GM12878 (cell line): ENCODE measurements at regions not wholly inside any gene's neighbourhood (a gene's known extent, or its start where the extent isn't known, plus 50 kb on each side); places are given as distances from the start of the nearest gene placed in this dataset.

Experiments
- ATAC-seq: fragments of 200-7000 bp; cut with Tn5 transposase; 3 replicates; pipeline ENCODE4 v1.9.1; 2020; ENCODE audit warnings: mild to moderate bottlenecking, moderate library complexity
- BruUV-seq: library from RNA; stranded (reverse); fragments of 400-500 nt; replicated peaks from 2 replicates; lab custom pipeline; 2021; lab: Mats Ljungman, UMichigan
- CTCF ChIA-PET: fragments of 300-600 bp; sonication (Branson Sonifier 250); formaldehyde crosslinking; extraction: SDS; loops from one replicate; lab custom pipeline; 2021; ENCODE audit warnings: inconsistent platforms; lab: Yijun Ruan, JAX
- POLR2A ChIA-PET: fragments of 350-600 bp; formaldehyde crosslinking; extraction: SDS; loops from one replicate; lab custom pipeline; 2021; ENCODE audit warnings: inconsistent platforms; lab: Charles Lee
- RAD21 ChIA-PET: fragments of 300-600 bp; sonication (Branson Sonifier 250); formaldehyde crosslinking; loops from one replicate; lab custom pipeline; 2023; ENCODE audit warnings: antibody characterized with exemption; ENCODE audit not compliant: unreplicated experiment; lab: Charles Lee
- SMC1A ChIA-PET: fragments of 300-600 bp; sonication (Branson Sonifier 250); formaldehyde crosslinking; loops from one replicate; lab custom pipeline; 2023; ENCODE audit not compliant: unreplicated experiment, uncharacterized antibody; lab: Charles Lee
- DNase-seq: peaks from one replicate; pipeline ENCODE4 v3.0.0-alpha.2; 2011; ENCODE audit warnings: low read depth, low spot score
- FAIRE-seq: peaks from 3 replicates; lab custom pipeline; 2011; peaks lifted over from hg19 to GRCh38; lab: Jason Lieb, UNC
- H2AFZ ChIP-seq: 2 replicates; pipeline ENCODE4 v1.6.0; 2011; ENCODE audit warnings: low read depth, low read length, control low read depth; ENCODE audit not compliant: control insufficient read depth
- H3K27ac ChIP-seq: 2 replicates; pipeline ENCODE4 v1.5.1; 2011; ENCODE audit warnings: control low read depth; ENCODE audit not compliant: control insufficient read depth, insufficient read depth
- H3K27me3 ChIP-seq, 2 experiments: replicated peaks in 1 of 2; 2 replicates each; pipeline versions ENCODE4 v1.6.0 to v1.6.1; 2011; ENCODE audit warnings: low read length in 1 of 2; ENCODE audit not compliant: control insufficient read depth in 2 of 2, insufficient read depth in 2 of 2
- H3K36me3 ChIP-seq, 2 experiments: 2 replicates each; pipeline ENCODE4 v1.5.1; 2011; ENCODE audit warnings: low read length in 1 of 2; ENCODE audit not compliant: control insufficient read depth in 2 of 2, insufficient read depth in 2 of 2
- H3K4me1 ChIP-seq: 2 replicates; pipeline ENCODE4 v1.6.1; 2011; ENCODE audit warnings: mild to moderate bottlenecking, low read length, moderate library complexity, mixed read lengths; ENCODE audit not compliant: control insufficient read depth, insufficient read depth
- H3K4me2 ChIP-seq: 2 replicates; pipeline ENCODE4 v1.6.0; 2011; ENCODE audit warnings: control low read depth; ENCODE audit not compliant: control insufficient read depth, insufficient read depth
- H3K4me3 ChIP-seq: fragments of 200-600 bp; sonication (generic); 2 replicates; pipeline ENCODE4 v1.5.1; 2016
- H3K79me2 ChIP-seq: 2 replicates; pipeline ENCODE4 v1.6.0; 2011; ENCODE audit warnings: low read length; ENCODE audit not compliant: control insufficient read depth, insufficient read depth
- H3K9ac ChIP-seq: 2 replicates; pipeline ENCODE4 v1.8.0; 2011; ENCODE audit warnings: low read length, control low read depth, mixed read lengths; ENCODE audit not compliant: control insufficient read depth, insufficient read depth
- H3K9me3 ChIP-seq: replicated peaks from 3 replicates; pipeline ENCODE4 v1.5.1; 2011; ENCODE audit warnings: mild to moderate bottlenecking, low read length; ENCODE audit not compliant: control insufficient read depth, insufficient read depth
- H4K20me1 ChIP-seq: 2 replicates; pipeline ENCODE4 v1.6.0; 2011; ENCODE audit not compliant: control insufficient read depth, insufficient read depth
- BACH1 ChIP-seq: fragments of 450-650 bp; IDR thresholded peaks from 2 replicates; pipeline ENCODE4 v1.6.1; 2017; ENCODE audit warnings: mild to moderate bottlenecking, borderline replicate concordance
- CBX3 ChIP-seq: fragments of 200-600 bp; sonication (generic); IDR thresholded peaks from 2 replicates; pipeline ENCODE4 v1.6.1; 2016; ENCODE audit warnings: low read depth, borderline replicate concordance
- CHD4 ChIP-seq: fragments of 200-600 bp; sonication (generic); IDR thresholded peaks from 2 replicates; pipeline ENCODE4 v1.6.1; 2016; ENCODE audit warnings: mild to moderate bottlenecking
- CREM ChIP-seq: IDR thresholded peaks from 2 replicates; pipeline ENCODE4 v1.6.1; 2014; ENCODE audit warnings: antibody characterized with exemption, low read depth
- EZH2 ChIP-seq: IDR thresholded peaks from 2 replicates; pipeline ENCODE4 v1.6.1; 2012; ENCODE audit warnings: low read depth, mild to moderate bottlenecking, control low read depth, inconsistent platforms, low read length, borderline replicate concordance; ENCODE audit not compliant: control insufficient read depth
- FOXM1 ChIP-seq: IDR thresholded peaks from 2 replicates; pipeline ENCODE4 v1.6.1; 2012; ENCODE audit warnings: low read depth, mild to moderate bottlenecking, inconsistent platforms, low read length, moderate library complexity
- HDAC2 ChIP-seq: fragments of 200-600 bp; sonication (generic); IDR thresholded peaks from 2 replicates; pipeline ENCODE4 v1.6.1; 2017
- KLF5 ChIP-seq: fragments of 450-650 bp; IDR thresholded peaks from 2 replicates; pipeline ENCODE4 v1.6.1; 2014; ENCODE audit warnings: mild to moderate bottlenecking; ENCODE audit not compliant: partially characterized antibody
- MEF2A ChIP-seq: IDR thresholded peaks from 2 replicates; pipeline ENCODE4 v1.6.1; 2011; ENCODE audit warnings: low read depth, mild to moderate bottlenecking, low read length, moderate library complexity; ENCODE audit not compliant: insufficient read depth
- NRF1 ChIP-seq: conservative IDR thresholded peaks from 2 replicates; pipeline ENCODE4 v1.6.1; 2011; ENCODE audit warnings: mild to moderate bottlenecking, low read depth, low read length, improper control_type of control experiment
- SMC3 ChIP-seq: IDR thresholded peaks from 2 replicates; pipeline ENCODE4 v1.6.1; 2011; ENCODE audit warnings: low read length, improper control_type of control experiment, borderline replicate concordance
- ZSCAN29 ChIP-seq: fragments of 450-650 bp; IDR thresholded peaks from 2 replicates; pipeline ENCODE4 v1.6.1; 2017; ENCODE audit warnings: mild to moderate bottlenecking, moderate library complexity
- WGBS: methylation state at CpG from one replicate; pipeline ENCODE4 v1.1.6; 2016; ENCODE audit warnings: low lambda C conversion rate; ENCODE audit not compliant: insufficient replicate concordance, insufficient coverage; ENCODE audit errors: missing lambda C conversion rate; 5-methylcytosine and 5-hydroxymethylcytosine counted together
- in situ Hi-C: fragments of 300-500 bp; cut with MboI; formaldehyde crosslinking; loops from 9 replicates; pipeline ENCODE4 v1.14.3; 2018; ENCODE audit warnings: mixed read lengths
- intact Hi-C: fragments of 100-400 bp; cut with micrococcal nuclease; formaldehyde crosslinking; loops from one replicate; pipeline ENCODE4 v1.14.2; 2022; ENCODE audit not compliant: unreplicated experiment
- TF ChIP-seq, protein P1 (sequence below): fragments of 450-650 bp; formaldehyde crosslinking; IDR thresholded peaks from 2 replicates; pipeline ENCODE4 v1.5.0; 2022; ENCODE audit warnings: mild to moderate bottlenecking, missing genetic modification characterization
- TF ChIP-seq, protein P2 (sequence below): IDR thresholded peaks from 2 replicates; pipeline ENCODE4 v1.6.1; 2011; ENCODE audit warnings: mild to moderate bottlenecking, low read depth, low read length, moderate library complexity; ENCODE audit not compliant: insufficient replicate concordance
- TF ChIP-seq, protein P3 (sequence below): fragments of 450-650 bp; IDR thresholded peaks from 2 replicates; pipeline ENCODE4 v1.6.1; 2016; ENCODE audit warnings: mild to moderate bottlenecking

DNA sequence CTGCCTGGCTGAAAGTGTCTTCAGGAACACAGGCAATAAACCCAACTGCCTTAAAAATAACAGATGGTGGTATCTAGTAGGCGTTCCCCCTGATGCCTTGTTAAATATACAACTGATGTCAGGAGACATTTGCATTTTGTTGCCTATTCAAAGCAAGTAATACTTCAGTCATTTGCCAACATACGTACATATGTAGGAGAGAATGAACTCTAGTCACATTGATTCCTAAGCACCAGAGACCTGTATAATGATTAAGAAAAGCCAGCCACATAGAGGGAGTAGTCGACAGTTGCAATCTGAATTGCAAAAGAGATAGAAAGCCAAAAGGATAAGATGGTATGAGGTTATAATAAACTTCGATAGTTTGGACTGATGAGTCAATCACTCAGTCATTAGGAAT is 191.0 kb upstream of the EMCN start:
- no peaks in the 10 kb centered on the region for H3K79me2 ChIP-seq
- FAIRE-seq (no peak), ATAC-seq (no peak), DNase-seq (no peak)
- intact Hi-C loops, result no loop called here
- no TSS peak for BruUV-seq
- CTCF ChIA-PET, result no interaction called here
- no peak overlapping the region for H3K4me2 ChIP-seq
- in situ Hi-C loops, result no loop called here
- RAD21 ChIA-PET, result no interaction called here
- no peaks in the 10 kb centered on the region for H3K27me3 ChIP-seq
- POLR2A ChIA-PET, result no interaction called here
- H3K4me3 ChIP-seq, result no peak overlapping the region
- no peaks in the 10 kb centered on the region for H3K4me1 ChIP-seq
- H2AFZ ChIP-seq, result no peak overlapping the region
- SMC1A ChIA-PET, result no interaction called here
- H3K9me3 ChIP-seq, result no peaks in the 10 kb centered on the region
- no peaks in the 10 kb centered on the region for H3K36me3 ChIP-seq
- H4K20me1 ChIP-seq, result no peaks in the 10 kb centered on the region
- H3K27ac ChIP-seq, result no peak overlapping the region
- H3K9ac ChIP-seq, result no peak overlapping the region
- TF ChIP-seq KLF5 (no peak), SMC3 (no peak), BACH1 (no peak), FOXM1 (no peak), ZSCAN29 (no peak), NRF1 (no peak), EZH2 (no peak), CHD4 (no peak), MEF2A (no peak), CBX3 (no peak), CREM (no peak), HDAC2 (no peak)
- TF ChIP-seq, protein P1, sequence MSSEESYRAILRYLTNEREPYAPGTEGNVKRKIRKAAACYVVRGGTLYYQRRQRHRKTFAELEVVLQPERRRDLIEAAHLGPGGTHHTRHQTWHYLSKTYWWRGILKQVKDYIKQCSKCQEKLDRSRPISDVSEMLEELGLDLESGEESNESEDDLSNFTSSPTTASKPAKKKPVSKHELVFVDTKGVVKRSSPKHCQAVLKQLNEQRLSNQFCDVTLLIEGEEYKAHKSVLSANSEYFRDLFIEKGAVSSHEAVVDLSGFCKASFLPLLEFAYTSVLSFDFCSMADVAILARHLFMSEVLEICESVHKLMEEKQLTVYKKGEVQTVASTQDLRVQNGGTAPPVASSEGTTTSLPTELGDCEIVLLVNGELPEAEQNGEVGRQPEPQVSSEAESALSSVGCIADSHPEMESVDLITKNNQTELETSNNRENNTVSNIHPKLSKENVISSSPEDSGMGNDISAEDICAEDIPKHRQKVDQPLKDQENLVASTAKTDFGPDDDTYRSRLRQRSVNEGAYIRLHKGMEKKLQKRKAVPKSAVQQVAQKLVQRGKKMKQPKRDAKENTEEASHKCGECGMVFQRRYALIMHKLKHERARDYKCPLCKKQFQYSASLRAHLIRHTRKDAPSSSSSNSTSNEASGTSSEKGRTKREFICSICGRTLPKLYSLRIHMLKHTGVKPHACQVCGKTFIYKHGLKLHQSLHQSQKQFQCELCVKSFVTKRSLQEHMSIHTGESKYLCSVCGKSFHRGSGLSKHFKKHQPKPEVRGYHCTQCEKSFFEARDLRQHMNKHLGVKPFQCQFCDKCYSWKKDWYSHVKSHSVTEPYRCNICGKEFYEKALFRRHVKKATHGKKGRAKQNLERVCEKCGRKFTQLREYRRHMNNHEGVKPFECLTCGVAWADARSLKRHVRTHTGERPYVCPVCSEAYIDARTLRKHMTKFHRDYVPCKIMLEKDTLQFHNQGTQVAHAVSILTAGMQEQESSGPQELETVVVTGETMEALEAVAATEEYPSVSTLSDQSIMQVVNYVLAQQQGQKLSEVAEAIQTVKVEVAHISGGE, result no peak
- TF ChIP-seq, protein P2, sequence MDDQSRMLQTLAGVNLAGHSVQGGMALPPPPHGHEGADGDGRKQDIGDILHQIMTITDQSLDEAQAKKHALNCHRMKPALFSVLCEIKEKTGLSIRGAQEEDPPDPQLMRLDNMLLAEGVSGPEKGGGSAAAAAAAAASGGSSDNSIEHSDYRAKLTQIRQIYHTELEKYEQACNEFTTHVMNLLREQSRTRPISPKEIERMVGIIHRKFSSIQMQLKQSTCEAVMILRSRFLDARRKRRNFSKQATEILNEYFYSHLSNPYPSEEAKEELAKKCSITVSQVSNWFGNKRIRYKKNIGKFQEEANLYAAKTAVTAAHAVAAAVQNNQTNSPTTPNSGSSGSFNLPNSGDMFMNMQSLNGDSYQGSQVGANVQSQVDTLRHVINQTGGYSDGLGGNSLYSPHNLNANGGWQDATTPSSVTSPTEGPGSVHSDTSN, result no peak
- TF ChIP-seq, protein P3, sequence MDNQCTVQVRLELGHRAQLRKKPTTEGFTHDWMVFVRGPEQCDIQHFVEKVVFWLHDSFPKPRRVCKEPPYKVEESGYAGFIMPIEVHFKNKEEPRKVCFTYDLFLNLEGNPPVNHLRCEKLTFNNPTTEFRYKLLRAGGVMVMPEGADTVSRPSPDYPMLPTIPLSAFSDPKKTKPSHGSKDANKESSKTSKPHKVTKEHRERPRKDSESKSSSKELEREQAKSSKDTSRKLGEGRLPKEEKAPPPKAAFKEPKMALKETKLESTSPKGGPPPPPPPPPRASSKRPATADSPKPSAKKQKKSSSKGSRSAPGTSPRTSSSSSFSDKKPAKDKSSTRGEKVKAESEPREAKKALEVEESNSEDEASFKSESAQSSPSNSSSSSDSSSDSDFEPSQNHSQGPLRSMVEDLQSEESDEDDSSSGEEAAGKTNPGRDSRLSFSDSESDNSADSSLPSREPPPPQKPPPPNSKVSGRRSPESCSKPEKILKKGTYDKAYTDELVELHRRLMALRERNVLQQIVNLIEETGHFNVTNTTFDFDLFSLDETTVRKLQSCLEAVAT, result no peak
- WGBS, result 38% methylated on average over 4 of the region's 4 CpGs
